CD4-positive, alpha-beta T cell treated with Interleukin-10 for 1 hour (primary cell): ENCODE measurements at regions not wholly inside any gene's neighbourhood (a gene's known extent, or its start where the extent isn't known, plus 50 kb on each side); places are given as distances from the start of the nearest gene placed in this dataset.

Experiments used
- DNase-seq: peaks from one replicate; pipeline ENCODE4 v3.0.0-alpha.2; 2020

DNA sequence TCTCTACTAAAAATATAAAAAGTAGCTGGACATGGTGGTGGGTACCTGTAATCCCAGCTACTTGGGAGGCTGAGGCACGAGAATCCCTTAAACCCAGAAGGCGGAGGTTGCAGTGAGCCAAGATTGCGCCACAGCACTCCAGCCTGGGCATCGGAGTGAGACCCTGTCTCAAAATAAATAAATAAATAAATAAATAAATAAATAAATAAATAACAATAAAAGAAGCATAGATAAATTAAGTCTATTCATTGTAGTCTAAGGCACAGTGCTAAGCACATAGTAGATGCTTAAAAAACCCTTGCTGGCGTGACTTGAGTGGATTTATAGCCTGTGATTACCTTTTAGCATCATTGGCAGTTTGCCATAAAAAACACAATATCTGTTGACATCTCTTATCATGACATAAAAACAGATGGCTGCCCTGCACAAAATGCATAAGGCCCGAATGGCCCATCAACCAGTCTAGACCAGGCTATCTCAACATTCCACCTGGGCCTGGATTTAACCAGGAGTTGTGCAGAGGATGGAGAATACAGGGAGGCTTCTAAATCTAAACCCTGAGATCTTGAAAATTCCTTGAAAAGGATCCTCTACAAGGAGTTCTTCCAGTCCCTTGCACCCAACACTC, 94.9 kb downstream of the PRLHR start:
- no peak for DNase-seq

DNA sequence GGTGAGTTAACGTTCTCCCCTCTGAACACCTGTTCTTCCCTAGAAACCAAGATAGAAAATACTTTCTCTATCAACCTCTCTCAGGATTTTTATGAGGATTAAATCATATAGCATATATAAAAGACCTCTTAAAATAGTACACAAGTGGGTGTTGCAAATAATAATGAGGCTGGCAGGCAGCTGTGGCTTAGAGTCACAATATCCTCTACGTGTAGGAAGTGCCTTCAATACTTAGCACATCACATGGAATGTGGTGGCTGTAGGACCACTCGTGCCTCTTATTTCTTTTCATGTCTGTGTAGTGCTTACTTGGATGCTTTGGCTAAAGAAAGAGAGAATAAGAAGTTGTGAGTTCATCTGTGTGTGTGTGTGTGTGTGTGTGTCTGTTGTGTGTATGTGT, 96.3 kb downstream of the PRLHR start:
- no peak for DNase-seq

DNA sequence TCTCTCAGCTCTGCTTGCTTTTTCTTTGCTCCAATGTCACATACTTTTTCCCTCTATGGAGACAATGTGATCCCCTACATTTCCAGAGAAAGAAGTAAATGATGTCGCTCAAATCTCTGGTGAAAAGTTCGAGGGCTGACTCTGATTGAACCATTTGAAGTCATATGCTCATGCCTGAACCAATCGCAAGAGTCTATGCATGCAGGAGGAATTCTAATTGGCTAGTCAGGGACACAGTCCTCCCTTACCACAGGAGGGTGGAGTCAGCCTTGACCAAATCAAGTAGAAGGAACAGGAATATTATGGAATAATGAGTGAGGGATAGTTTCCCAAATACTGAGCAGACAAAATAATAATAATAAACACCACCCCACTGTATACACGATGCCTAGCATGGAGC, 96.8 kb downstream of the PRLHR start:
- DNase-seq, result no peak

DNA sequence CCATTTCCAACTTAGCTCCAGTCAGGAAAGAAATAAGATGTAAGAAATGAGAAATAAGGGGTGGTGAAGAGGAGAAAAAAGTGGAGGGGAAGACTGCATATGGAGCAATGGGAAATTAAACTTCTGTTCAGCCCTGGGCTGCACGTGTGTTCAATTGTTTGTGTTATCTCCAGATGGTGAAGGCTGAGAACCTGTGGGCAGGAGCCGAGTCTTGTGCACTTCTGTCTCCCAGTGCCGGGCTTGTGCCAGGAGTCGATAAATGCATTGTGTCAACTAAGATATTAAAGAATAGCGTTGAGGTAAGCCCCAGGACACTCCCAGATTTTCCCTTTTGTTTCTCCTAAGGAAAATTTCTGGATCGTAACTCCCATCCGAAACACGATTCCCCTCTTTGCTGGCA, 98.2 kb downstream of the PRLHR start:
- DNase-seq, result no peak

DNA sequence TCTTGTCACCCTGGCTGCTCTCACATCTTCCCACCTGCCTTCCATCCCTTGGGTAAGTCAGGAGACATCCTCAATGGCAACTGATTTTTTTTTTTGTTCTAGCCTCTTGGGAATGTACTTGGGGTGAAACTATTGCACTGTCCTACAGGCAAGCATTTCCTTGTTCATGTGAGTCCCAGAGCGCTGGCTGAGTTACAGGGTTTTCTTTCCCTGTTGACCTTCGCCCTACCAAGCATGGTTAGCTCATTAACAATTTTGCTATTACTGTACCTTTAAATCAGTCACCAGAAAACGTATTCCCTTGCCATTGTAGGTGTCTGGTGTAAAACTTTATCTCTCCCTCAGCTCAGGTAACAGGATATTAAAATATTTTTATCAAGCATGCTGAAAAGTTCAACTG, 98.9 kb downstream of the PRLHR start:
- no peak for DNase-seq

DNA sequence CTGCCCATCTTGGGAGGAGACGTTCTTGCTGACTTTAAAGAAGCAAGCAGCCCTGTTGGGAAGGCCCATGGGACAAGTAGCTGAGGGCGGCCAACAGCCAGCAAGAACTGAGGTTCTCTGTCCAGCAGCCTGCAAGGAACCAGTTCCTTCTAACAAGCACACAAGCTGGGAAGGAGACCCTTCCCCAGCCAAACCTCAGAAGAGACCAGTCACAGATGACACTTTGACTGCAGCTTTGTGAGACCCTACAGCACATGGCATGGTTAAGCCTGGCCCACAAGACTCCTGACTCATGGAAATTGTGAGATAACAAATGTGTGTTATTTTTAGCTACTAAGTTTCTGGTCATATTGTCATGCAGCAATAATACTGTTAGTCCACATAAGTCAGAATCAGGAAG, 99.9 kb downstream of the PRLHR start:
- DNase-seq, result no peak

DNA sequence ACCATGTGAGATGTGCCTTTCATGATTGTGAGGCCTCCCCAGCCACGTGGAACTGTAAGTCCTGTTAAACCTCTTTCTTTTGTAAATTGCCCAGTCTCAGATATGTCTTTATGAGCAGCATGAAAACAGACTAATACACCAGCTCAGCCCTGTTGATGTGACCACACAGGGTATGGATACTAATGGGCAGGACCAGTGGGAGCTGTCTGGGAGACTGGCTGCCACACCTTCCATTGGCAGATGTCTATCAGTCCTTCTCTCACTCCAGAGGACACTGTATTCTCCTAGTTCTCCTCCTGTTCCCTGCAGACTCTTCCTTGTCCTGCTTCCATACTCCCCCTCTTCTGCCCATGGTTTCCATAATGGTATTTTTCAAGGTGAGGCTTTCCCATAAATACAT, 104.4 kb downstream of the PRLHR start:
- DNase-seq, result no peak

DNA sequence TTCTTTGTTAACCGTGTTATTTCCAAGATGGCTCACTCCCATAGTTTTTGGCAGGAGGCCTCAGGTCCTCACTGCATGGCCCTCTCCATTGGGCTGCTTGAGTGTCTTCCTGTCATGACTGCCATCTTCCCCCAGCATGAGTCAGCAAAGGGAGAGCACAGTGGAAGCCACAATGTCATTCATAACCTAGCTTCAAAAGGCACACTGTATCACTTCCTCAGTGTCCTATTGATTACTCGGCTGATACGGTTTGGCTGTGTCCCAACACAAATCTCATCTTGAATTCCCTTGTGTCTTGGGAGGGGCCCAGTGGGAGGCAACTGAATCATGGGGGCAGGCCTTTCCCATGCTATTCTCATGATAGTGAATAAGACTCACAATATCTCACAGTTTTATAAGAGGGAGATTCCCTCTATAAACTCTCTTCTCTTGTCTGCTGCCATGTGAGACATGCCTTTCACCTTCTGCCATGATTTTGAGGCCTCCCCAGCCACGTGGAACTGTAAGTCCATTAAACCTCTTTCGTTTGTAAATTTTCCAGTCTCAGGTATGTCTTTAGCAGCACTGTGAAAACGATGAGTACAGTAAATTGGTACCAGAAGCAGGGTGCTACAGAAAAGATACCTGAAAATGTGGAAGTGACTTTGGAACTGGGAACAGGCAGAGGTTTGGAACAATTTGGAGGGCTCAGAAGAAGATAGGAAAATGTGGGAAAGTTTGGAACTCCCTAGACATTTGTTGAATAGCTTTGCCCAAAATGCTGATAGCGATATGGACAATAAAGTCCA, 106.5 kb downstream of the PRLHR start:
- DNase-seq, result no peak

DNA sequence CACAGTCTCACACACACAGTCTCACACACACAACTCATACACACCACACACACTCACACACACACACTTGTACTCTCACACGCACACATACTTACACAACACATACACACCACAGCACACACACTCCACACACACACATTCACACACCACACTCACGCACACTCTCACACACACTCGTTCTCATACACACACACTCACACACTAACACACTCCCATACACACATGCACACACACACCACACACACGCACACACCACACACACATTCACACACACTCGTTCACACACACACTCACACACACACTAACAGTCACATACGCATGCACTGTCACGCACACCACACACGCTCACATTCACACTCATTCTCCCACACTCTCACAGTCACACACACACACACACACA, 109.8 kb downstream of the PRLHR start:
- no peak for DNase-seq

DNA sequence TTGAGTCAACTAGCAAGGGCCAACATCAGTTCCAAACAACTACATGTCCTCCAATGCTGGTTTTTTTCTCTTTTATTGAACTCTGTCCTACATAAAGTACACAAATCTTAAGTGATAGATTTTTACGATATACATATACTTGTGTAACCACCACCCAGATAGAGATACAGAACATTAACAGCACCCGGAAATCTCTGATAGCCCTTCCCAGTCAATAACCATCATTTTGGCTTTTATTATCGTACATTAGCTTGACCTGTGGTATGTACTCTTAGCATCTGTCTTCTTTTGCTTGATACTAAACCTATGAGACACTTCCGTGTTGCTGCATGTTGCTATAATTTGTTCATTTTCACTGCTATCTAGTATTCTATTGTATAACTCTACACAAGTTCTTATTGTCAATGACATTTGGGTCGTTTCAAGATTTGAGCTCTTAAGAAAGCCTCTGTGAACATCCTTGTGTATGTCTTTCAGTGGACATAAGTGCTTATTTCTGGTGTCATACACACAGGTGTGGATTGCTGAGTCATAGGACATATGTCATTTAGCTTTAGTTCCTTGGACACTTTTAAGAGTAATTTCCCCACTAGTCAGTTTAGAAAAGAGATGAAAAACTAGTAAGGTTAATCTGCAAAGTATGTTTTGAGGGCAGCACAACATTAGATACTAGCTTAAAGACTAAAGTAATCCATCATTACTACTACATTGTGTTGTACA, 111.1 kb downstream of the PRLHR start:
- DNase-seq, result no peak

DNA sequence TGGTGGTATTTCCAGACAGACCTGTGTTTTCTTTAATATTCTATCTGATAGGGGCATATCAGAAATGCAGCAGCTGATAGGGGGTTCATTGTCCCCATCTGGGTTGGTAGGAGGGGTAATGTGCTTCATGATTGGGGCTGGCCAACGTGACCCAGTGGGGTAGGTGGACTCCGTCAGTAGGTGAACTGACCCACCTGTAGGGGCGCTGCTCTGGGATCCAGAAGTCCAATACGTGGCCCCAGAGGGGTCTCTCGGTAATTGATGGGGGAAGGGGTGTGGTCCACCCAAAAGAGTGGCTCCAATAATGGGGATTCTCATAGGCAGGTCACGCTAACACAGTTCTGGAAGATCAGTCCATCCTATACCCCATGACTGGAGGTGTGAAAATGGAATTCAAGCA, 112.0 kb downstream of the PRLHR start:
- no peak for DNase-seq

DNA sequence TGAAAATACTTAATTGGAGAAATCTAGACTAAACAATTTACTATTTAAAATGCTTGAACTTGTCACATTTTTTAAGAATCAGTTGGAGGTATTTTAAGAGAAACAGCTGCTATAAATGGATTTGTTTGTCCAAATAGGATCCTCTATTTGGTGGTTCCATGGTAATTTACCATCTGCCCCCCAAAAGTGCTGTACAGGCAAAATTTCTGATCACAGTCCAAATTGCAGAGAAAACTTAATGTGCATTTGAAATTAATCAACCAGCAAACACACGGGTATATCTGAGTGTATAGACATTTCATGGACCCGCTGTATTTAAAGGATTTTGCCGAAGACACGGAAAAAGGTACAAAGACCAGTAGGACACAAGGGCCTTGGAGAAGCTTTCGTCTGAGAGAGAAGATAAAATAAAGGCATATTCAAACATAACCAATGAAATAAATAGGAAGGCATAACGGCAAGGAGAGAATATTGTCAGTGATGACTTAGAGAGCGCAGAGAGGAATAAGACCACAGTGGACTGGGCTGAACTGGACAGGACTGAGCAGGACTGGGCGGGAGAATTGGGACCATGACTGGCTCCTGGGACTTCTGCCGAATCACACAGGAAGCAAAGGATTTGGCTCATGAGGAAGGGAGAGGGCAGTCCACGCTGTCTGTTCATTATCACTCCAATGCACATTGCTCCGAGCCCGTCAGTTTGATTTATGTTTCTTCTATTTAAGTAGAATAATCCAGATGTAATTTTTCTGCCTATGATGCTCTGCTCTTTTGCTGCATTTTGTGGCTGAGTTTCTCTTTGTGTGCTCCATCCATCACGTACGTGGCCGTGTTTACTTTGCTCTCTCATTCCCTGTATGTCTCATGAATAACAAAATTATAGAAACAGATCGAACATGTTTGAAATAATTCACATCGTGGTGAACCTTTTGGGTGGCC, 112.8 kb downstream of the PRLHR start:
- DNase-seq, result no peak

DNA sequence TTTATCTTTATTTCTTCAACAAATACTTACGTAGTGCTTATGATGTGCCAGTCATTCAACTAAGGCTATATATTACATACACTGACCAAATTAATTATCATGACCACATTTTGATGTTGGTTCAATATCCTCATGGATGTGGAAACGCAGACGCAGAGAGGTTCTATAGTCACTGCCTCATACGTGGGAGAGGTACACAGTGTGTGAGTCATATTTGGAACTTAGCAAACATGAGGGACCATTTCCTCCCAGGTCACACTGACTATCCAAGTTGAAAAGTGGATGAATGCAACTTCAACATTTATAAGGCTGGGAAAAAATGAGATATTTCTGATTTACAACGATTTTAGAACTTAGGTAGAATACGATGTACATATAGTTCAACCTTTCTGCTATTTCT, 113.6 kb downstream of the PRLHR start:
- DNase-seq, result no peak

DNA sequence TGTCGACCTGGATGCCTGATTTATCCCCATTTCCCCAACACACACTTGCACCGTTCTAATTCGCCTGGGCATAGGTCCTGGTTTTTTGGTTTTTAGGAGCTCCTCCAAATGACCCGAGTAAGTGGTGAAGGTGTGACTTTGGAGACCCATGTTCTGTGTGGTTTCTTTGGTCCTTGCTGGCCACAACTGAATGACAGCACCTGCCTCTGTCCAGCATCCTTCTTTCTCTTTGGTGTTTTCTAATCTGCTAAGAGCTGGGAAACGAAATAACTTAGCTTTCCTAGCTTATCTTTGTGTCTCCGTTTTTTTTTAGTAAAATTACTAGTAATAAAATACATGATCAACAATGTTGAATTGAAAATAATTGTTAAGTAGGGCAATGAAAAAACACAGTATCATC, 120.2 kb downstream of the PRLHR start:
- no peak for DNase-seq

DNA sequence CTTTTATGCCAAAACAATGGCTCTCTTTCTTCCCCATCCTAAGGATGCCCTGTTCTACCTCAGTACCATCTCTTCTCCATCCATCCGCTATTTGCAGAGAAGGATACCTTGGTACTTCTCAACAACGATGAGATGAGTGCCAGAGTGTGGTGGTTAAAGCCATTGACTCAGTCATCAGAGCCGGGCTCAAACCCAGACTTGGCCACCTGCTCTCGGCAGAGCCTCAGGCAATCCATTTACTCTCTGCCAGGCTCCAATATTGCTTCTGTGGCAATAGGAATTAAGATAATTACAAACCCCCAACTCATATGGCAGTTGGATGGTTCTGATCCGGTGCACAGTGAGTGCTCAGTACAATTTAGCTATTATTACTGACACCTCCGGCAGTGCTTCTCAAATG, 121.3 kb downstream of the PRLHR start:
- DNase-seq, result no peak

DNA sequence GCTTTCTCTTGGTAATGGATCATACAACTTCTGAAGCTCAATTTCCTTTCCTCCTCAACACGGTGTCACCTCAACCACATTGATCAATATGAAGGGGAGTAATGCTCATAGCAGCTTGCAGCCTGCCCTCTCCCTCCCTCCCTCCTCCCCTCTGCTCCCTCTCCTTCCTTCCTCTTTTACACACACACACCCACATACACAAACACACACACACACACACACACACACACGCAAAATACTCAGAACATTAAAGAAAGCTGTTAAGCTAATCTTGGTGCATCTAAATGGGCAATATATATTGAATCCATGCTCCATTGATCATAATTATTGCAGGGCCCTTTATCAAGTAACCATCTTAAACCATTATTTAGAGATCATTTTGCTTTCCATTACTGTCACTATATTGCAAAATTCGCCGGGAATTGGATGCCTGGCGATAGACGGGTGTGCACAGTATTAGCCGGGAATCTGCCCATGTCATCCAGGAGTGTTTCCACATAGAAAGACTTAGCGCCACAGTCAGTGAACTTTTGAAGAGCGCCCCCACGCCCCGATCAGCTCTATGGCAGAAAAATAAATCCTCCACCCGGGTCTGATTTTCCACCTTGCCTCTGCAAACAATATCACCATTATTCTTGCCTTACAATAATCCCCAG, 122.0 kb downstream of the PRLHR start:
- DNase-seq, result no peak

DNA sequence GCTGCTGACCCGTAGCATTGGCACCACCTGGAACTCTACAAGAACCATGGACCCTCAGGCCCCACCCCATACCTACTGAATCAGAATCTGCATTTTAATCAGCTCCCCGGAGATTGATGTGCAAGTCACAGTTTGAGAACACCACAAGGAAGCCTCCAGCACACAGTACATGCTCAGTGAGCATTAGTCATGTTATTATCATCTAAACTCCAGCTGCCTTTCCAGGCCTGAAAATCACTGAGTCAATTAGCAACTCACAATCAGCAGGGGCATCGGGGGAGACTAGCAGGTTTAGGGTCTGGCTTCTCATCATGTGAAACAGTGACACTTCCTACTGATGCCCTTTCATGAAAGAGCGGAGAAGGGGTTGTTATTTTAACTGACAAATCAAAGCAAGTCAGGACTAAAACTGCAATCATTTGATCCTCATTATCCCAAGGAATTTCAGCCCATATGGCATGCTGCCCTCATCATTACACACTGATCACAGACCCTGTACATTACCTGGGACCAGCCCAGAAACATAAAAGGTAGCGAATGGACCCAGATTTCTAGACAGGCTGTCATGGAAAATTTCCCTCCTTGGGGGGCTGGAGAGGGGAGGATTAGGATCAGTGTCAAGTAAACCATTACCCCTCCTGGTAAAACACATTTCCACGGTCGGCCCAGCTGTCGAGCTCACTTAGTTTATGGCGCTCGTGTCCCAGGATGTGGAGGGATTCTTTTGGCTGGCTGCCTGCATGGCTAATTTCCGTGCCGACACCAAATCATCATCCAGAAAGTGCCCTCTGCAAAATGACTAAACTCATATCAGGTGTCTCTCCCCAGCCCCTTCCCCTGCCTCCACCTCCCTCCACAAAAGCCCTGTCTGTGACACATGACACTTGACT, 122.8 kb downstream of the PRLHR start:
- no peak for DNase-seq

DNA sequence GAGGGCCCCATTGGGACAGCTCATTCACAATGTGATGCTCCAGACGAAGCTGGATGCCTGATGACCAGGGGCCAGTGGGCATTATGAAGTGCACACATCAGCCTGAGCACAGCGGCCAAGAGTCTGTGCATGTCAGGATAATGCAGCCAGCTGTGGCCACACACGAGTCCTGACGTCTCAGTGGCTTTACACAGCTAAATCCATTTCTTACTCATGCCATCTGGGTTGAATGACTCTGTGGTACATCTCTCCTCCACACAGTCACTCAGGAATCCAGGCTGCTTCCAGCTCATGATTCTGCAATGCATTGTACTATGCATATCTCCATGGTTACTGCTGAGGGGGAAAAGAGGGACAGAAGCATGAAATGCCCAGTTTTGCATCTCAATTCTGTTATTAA, 123.6 kb downstream of the PRLHR start:
- no peak for DNase-seq

DNA sequence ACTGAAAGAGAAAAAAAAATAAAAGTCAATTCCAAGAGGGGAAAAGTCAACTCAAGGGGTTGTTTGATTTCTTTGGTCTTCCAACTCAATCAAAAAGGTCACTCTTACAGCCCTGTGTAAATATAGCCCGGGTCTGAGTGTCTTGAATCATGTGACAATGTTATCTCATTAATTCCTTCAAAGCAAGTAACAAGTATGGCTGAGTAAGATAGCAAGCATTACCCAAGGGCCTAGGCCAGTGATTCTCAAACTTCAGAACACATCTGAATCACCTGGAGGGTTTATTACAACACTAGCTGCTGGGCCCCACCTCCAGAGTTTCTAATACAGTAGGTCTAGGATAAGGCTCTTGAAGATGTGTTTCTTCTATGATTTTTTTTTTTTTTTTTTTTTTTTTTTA, 125.0 kb downstream of the PRLHR start:
- DNase-seq, result no peak

DNA sequence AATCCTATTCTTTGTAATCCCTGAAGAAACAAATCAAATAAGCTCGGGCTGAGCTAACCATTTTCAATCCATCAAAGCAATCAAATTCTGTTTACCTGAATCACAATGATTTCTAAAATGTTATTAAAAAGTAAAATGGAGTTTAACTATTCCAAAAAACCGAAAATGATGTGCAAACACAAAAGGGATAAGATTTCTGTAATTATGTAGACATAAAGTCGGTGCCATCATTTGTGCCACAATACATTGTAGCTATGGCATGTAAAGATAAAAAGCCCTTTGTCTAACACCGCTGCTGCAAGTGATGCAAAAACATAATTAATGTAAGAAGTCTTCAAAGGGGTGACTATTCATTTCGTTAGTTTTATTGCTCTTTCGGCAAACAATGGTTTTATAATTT, 125.1 kb upstream of the FAM204A start:
- no peak for DNase-seq

DNA sequence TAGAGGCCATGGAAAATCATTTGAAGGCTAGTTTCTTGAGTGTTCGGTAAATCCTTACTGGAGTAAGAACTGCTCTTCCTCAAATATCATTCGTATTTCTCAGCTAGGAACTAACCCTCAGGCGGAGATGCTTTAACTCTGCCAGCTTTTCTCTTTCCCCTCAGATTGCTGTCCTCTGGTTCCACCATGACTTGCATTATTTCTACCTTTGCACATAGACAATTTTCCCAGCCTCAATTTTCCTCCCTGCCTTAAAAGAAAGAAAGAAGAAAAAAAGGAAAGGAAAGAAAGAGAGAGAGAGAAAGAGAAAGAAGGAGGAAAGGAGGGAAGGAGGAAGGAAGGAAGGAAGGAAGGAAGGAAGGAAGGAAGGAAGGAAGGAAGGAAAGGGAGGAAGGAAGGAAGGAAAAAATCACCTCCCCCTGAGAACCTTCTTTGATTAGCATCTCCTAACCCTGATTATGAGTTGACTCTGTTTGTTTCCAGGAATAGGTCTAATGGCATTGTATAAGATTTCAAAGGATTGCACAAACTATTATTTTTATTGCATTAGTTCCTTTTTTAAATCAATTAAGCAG, 123.3 kb upstream of the FAM204A start:
- DNase-seq, result no peak
